ENCODE measurements at regions not wholly inside any gene's neighbourhood (a gene's known extent, or its start where the extent isn't known, plus 50 kb on each side); places are given as distances from the start of the nearest gene placed in this dataset.

DNA sequence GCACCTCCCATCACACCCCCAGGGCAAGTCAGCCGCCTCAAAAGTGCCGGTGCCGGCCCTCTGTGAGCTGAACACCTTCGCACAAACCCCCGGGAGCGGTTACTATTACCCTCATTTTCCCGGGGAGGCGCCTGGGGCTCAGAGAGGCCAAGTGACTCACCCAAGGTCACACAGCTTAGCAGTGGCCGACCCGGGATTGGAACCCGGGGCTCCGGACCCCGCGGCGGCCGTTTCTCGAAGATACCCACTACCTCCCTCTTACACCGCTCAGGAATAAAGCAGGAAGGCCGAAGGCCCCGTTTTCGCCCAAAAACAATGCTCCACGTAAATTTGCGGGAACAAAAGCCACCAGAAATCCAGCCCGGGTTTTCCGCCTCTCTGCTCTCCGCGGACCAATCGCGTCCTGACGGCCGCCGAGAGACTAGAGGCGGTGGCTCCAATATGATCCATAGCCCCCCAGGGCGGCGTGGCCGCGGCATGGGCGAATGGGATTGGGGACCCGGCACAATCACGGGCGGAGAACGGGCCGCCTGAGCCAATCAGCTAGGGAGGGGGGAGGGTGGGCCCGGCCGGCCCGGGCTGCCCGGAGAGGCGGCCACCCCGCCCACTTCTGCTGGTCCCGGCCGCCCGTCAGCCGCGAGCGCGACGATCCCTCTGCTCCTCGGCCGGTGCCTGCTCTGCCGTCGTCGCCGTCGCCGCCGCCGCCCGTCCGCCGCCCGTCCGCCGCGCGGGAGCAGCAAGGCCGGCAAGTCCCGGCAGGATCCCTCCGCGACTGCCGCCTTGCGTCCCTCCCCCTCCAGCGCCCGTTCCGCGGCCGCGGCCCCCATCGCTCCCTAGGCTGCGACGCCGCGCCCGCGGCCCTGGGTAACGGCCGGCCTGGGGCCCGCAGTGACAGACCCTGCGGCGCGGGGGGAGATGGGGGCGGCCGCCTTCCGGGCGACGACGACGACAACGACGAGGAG is 177.0 kb downstream of the OR4M2 start:
- no peak for TF ChIP-seq POLR2A (IDR thresholded peaks at IDR 0.05)
- TF ChIP-seq, protein P1, sequence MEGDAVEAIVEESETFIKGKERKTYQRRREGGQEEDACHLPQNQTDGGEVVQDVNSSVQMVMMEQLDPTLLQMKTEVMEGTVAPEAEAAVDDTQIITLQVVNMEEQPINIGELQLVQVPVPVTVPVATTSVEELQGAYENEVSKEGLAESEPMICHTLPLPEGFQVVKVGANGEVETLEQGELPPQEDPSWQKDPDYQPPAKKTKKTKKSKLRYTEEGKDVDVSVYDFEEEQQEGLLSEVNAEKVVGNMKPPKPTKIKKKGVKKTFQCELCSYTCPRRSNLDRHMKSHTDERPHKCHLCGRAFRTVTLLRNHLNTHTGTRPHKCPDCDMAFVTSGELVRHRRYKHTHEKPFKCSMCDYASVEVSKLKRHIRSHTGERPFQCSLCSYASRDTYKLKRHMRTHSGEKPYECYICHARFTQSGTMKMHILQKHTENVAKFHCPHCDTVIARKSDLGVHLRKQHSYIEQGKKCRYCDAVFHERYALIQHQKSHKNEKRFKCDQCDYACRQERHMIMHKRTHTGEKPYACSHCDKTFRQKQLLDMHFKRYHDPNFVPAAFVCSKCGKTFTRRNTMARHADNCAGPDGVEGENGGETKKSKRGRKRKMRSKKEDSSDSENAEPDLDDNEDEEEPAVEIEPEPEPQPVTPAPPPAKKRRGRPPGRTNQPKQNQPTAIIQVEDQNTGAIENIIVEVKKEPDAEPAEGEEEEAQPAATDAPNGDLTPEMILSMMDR (IDR thresholded peaks at IDR 0.05 in 8 of 11, conservative IDR thresholded peaks at IDR 0.05 in 3 of 11) = no peak

Data from spleen (tissue), 7 donors.